ENCODE measurements at regions not wholly inside any gene's neighbourhood (a gene's known extent, or its start where the extent isn't known, plus 50 kb on each side); places are given as distances from the start of the nearest gene placed in this dataset.

DNA sequence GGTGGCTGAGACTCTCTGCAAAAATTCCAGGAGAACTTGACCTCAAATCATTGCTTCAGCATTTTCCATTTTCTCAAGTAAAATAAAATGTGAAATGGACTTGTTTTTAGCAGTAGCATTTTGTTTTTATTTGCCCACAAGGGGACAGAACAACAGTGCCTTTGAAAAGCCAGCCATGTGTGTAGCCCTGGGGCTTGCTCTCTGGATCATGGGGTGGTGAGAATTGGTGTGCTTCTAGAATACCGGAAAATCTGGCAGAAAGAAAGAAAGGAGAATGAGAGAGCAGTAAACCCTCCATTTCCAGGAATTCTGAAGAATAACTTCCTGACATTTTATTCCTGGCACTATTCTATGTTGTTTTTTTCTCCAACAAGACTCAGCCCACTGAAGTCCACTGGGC, 254.7 kb upstream of the MOCS1 start:
- no peak for DNase-seq

DNA sequence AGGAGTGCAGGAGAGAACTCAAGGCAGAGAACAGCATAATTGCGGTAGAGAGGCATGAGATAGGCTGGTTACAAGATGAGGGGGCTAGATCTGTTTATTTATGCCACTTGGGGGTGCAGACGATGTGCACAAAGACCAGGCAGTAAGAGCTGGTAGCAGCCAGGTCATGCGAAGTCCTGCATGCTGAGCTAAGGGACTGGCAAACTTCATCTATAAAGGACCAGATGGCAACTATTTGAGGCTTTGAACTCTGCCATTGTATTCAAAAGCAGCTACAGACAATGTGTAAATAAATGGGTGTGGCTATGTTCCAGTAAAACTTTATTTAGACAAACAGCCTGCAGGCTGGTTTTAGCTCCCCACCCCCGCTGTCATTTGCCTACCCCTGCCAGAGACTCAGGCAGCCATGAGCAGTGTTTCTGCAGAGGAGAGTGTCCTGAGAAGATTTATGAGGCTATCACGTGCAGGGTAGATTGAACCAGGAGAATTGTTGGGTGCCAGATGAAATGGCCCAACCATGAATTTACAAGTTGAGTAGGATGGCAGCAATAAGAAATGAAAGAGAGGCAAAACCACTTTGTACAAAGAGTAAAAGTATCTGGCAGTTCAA, 253.4 kb upstream of the MOCS1 start:
- DNase-seq = no peak

DNA sequence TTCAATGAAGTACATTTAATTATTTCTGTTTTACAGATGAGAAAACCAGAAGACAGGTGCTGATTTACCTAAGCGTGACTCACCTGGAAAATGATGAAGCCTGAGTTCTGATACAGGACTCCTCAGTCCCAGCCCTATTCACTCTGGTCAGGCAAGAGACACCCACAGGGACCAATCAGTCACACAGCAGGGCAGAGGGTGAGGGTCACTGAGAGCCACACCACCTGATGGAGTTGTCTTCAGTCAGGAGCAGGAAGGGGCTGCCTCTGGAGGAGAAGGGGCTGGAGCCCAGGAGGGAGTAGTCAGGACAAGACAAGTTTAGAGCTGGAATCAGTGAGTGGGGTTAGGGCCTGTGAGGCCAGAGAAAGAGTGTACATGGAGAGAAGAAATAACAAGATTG, 251.2 kb upstream of the MOCS1 start:
- DNase-seq = no peak

DNA sequence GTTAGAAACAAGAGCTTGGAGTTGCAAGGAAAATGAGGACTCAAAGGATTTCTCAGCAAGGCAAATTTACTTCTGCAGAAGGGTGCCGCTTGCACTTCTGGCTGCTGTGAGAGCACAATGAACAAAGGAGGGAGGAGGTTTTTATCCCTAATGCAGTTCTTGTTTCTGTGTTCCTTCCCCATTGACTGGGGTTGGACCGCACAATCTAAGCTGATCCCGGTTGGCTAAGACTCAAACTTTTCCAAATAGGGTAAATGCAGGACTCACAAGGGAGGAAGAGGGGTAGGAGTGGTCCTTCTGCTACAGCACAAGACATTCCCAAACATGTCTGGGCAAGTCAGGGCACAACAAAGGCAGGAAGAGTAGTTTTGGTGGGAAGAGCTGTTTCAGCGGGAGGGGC, 249.6 kb upstream of the MOCS1 start:
- DNase-seq = no peak

DNA sequence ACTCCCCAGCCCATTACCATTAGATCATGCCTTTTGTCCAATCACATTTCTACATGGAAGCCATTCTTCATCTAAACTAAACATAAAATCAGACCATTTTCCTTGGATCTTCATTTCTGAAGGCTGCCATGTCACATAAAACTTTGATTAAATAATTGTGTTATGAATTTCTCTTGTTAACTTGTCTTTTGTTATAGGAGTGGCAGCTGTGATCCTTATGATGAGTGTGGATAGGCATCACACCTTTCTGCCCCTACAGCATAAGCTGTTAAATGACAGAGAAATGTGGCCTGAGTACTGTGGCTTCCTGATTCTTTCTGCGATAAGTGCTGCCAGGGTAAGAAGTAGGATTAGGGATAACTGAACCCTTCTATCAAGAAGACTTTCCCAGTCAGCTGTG, 247.1 kb upstream of the MOCS1 start:
- DNase-seq = no peak

DNA sequence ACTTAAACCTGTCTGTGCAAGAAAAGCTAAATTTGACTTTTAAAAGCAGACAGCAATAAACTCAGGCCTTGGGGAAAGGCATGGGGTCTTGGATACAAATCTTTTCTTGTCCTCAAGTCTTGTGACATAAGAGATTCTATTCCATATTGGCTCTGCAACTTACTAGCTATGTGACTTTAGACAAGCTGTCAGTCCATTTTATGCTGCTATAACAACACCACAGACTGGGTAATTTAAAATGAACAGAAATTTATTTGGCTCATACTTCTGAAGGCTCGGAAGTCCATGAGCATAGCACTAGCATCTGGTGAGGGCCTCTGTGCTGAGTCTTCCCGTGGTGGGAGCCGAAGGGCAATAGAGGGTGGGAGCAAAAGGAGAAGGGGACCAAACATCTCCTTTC, 246.0 kb upstream of the MOCS1 start:
- DNase-seq = no peak

DNA sequence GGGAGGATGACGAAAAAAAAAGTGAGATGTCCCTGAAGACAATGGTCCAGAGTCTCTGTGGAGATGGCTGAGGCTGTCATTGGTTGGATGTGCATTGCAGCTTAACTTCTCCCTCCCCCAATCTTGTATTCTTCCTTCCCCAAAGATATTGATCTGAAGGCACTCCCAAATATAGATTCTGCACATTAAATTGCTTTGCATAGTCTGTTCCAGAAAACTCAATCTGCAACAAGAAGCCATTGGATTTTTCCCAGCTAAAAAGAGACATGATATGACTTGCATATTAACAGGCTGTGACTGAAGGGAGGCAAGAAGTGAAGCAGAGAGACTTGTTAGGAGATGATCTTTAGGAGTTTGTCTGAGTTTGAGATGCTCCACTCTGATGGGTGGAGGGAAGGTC, 245.2 kb upstream of the MOCS1 start:
- no peak for DNase-seq

DNA sequence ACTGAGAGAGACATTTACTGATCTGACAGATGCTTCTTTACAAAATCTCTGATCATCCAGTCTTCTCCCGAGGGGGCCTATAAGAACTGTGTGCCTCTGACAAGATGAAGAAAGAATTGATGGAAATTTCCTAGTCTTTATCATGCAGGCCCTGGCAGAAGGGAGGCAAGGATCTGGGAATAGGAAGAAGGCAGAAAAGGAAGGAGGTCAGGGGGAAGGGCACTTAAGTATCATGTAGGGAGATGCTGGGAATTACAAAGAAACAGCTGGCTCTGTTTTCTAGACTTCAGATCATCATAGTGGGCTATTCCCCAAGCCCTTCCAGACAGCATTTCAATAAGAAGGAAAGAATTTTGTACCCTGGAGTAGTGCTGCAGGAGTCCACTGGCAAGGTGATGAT, 243.3 kb upstream of the MOCS1 start:
- DNase-seq = no peak

DNA sequence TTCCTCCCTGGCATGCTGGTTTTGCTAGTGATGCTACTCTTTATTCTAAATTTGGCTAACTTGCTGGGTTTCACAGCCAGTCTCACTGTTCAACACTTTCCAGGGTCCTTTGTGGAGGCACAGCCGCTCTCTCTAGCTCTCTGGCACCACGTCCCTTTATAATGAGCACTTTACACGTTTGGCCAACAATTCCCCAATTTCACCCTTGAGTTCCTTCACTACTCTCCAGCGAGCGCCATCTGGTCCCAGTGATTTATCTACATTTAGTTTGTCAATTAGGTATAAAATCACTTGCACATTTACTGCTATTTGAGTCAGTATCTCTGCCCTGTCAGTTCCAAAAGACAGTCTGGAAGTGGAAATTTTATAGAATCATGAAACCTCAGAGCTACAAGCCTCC, 241.9 kb upstream of the MOCS1 start:
- no peak for DNase-seq

DNA sequence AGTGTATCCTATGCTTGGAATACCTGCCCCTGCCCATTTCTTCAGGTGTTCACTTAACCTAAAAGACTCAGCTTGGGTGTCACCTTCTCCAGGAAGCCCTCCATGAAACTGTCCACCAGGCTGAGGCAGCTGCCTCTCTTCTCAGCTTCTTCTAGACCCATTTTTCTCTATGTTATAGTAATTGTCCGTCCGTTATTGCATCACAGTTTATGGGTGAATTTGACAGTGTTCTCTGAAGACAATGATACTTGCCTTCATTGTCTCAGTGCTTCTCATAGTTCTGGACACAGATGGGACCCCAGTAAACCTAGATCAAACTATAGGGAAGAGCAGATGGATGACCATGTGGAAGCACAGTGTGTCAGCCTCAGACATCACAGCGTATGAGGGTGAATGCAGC, 238.0 kb upstream of the MOCS1 start:
- no peak for DNase-seq

DNA sequence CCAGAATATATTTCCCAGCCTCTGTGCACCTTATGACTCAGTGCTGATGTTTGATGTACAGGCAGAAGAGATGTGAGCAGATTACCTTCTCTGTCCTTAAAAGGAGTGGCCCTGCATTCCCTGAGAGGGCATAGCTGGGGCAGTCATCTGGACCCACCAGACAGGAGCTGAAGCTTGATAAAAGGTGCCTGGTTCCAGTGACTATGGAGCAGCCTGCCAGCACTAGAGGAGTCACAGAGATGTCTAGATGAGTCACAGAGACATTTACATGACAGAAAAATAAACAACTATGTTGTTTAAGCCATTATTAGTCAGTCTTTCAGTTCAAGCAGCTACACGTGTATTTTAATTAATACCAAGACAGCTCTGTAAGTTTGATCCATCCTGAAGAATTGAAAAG, 237.1 kb upstream of the MOCS1 start:
- DNase-seq = no peak

DNA sequence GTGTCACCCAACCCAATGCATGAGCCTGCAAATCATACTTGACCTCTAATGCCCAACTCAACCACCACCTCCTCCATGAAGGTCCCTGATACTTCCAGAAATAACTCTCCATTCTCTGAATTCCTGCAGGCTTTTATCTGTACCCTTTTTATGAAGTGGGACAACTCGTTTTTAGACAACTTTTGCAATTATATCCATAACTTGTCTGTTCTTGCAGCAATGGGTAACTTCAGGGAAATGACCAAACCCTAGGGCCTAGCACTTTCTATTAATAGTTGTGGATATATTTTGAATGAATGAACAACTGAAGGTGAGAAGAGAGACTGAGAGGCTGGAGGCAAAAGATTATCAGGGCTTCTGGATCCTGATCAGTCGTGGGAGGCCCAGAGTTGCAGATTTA, 236.6 kb upstream of the MOCS1 start:
- no peak for DNase-seq

DNA sequence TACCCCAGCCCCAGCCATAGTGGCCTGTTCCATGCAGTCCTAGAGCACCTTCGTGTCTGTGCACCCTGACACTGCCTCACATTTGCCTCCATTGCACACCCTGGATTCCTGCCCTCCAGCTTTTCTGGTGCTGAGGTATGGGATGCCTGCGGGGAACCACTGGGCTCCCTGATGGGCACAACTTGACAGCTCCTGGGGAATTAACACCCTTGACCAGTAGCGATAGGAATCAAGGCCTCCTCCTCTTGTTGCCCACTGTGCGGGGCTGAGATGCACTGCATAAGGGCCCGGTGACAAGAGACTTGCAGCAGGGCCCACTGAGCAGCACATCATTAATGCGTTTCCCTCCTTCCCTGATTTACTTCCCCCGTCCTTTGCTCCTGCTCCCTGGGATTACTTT, 235.6 kb upstream of the MOCS1 start:
- no peak for DNase-seq

DNA sequence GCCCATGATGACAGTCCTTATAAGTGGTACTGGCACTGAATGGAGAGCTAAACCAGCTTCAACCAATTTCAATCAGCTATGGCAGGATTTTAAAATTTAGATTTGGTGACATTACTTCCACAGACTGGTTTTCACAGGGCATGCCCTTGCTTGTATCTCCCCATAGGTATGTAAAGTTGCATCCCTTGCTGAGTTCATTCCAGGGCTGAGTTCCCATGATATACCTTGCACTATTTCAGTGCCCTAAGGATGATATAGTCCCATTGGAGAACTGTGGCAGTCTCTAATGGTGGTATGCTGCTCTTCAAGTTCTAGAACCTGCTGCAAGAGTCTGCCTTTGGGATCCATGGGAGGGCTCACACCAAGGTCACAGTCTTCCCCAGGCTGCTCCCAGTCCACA, 232.7 kb upstream of the MOCS1 start:
- no peak for DNase-seq

DNA sequence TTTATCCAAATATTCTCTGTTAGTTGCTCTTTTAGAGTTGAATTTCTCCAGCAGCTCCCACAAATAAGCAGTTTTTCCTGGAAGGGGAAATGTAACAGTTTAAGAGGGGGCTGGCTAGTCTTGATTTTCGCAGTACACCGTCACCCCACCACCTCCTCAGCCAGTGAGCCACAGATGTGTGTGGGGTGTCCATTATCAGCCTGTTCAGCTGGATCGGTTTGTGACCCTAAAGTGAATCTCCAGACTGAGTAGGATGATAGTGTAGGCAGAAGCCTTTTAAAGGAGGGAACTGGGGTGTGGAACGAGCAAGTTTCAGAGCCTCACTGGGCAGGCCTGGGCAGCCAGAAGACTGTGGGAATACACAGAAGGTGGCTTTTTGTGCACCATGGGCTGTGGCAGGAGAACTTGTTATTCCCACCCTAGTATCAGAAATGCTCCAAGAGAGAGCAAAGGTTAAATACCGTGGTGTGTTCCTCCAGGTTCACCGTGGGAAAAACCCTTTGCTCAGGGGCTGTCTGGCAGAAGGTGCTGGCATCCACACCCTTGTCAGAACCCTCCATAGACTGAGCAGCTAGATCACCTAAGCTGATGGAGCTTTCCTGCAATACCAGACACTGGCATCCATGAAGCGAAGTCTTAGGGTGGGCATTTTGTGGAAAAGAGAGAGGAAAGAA, 230.9 kb upstream of the MOCS1 start:
- DNase-seq = no peak

DNA sequence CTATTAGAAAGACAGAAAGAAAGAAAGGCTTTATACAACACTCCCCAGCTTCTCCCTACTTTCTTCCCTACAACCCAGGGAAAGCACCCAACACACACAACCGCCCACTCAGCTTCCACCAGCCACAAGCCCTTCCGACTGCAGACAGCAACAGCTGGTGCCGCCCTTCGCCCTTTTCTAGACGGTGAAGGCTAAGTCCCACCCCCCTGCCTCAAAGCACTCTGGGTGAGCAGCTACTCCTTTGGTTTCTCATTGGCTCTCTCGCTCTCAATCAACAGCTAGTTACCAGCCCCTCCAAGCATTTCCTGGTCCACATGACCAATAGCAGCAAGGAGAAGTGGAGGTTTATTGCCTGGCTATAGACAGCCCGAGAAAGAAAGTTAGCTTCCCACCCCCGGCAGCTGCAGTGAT, 230.1 kb upstream of the MOCS1 start:
- no peak for DNase-seq

DNA sequence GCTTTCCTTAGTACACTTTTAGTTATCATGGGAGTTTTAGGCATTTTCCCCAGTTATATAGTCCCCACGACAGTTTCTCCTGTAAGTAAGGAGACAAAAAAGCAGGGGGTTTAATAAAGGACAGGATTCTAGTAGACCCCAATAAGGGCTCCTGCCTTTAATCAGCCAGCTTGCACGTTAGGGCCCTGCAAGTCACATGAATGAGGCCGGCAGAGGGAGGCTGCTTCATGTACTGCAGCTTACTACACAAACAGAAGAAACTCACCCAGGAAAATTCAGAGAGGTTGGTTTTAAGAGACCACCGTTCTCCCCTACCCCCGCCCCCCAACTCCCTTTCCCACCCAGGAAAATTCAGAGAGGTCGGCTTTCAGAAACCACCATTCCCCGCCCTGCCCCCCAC, 229.7 kb upstream of the MOCS1 start:
- no peak for DNase-seq

DNA sequence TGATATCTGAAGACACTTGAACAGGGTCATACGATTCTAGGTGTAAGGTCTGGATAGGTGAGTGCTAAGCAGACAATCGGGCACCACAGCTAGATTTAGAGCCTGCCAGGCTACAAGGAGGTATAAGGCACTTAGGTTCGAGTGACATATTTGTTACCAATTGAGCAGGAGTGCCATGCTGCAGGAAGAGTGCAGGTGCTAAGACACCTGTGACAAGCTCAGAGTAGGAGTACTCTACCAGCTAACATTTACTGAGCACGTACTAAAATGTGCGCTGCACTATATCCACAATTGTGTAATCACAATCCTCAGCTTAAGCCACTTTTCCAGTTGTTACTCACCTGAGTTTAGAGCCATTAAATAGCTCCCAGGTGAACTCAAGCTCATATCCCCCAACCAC, 227.8 kb upstream of the MOCS1 start:
- DNase-seq = no peak

DNA sequence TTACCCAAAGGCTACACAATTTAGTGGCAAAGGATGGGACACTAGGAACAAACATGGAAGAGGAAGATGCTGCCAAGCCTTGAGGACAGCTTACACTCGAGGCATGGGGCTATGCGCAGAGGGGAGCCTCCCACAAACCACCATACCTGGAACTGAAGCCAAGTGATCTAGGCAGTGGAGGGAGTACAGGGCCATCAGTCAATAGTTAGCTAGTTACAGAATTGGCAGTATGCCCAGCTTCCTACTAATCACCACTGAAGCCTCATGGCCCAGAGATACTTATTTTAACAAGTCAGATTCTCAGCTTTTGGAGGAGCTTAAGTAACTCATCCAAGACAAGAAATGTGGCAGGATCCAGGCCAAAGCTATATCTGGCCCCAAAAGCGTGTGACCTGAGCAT, 226.6 kb upstream of the MOCS1 start:
- peak; percentile 77 for DNase-seq

DNA sequence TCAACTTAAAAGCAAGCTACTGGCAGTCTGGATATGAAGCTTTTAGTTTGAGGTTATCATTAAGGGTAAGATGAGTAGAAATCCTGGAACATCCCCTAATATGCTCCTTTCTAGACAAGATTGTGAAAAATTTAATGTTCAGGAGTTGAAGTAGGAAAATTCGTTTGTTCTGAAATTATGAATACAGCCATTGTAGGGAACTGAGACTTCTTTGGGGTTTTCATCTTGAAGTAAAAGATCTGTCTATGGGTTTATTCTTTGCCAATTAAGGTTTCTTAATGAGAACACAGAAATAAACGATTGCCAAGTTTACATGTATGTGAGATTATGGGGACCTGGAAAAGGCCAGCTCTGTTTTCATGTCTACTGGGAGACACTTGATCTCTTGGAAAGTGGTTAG, 225.6 kb upstream of the MOCS1 start:
- DNase-seq = no peak

DNA sequence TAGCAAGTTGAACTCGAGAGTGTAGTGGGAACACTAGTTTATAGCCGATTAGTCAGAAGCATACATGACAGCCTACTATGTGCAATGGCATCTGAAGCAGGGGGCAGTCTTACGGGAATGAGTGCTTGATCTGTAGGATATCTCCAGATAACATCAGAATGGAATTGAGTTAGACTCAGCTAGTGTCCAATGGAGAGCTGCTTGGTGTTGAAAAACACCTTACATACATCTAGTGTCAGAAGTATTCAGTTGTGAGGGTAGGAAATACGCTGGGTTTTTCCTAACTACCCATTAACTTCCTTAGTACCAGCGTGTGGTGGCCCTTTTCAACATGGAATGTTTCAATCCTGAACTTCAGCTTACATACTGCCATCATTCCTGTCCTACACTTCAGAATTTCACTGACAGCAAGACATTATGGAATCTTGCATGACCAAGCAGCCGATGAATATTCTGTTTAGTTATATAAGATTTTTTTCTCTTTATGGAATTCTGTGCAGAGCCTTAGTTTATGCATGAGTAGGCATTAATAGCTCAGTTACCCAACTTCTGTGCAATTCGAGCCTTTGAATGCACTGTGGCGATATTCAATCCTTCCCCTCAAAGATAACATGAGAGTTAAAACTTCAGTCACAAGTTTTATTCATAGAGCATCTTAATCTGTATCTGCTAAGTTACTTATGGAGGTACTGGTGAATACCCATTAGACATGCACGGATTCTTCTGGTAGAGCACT, 218.6 kb upstream of the MOCS1 start:
- no peak for DNase-seq

DNA sequence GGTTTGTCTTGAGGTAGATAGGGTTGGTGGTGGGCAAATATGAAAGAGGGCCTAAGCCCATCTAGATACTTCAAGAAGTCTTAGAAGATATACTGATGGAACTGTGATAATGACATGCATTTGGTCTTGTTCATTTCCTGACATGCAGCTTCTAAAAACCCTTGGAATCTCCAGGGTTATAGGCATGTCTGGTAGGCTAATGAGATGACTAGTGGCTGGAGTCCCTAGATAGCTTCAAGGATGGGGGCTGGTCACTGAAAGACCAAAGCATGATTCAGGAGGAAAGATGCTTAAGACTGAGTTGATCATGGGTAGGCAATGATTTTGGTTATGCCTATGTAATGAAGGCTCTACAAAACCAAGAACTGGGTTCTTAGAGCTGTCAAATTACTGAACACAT, 217.9 kb upstream of the MOCS1 start:
- DNase-seq = no peak

DNA sequence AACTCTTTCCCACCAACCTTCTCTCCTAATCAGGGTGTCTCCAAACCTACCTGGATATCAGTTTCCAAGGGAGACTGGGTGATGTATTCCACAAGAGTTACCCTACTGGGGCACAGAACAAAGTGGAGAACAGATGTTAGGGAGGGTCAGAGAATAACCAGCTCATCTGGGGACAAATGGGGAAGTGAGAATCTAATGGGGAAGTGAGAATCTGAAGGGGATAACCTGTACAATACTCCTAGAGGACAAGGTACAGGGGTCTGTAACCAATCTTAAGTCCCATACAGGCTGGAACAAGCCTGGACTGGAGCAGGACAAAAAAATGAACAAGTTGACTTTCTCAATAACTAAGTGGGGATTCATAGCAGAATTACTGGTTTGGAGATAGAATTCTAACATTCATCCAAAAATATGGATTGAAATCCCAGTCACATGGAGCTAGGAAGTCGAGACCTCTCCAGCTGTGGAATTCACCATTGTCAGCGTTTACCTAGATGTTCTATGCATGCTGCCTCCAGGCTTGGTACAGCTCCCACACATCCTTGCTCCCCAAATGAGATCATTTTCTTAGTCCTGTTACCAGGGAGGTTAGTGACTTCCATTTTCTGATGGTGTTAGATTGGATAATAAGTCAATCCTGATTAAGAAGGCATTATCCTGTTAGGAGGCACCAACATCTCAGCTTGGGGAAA, 214.8 kb upstream of the MOCS1 start:
- DNase-seq = no peak

DNA sequence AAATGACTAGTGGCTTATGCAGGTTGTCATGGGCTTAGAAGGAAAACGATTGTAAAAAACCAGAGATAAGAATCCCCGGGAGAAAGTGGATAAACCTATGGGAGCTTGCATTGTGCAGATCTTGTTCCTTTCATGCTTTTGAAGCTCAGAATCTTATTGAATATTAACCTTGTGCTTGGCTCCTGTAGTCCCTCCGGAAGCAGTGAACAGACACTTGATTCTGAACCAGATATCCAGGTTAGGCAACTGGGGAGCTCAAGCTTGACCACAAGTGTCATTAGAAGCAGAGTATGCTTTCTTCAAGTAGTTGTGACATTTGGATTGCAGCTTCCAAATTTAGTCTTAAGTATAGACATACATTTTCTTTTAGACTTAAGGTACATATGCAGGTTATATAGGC, 212.6 kb upstream of the MOCS1 start:
- no peak for DNase-seq

Data from NCI-H1105 treated with DMSO at 0.1 percent for 48 hours (cell line).